ENCODE measurements at regions not wholly inside any gene's neighbourhood (a gene's known extent, or its start where the extent isn't known, plus 50 kb on each side); places are given as distances from the start of the nearest gene placed in this dataset.
"Not testable (repeated sequence)": the region's sequence is repeated elsewhere in the genome, so short reads cannot be mapped to it uniquely, and the experiment has no call there.

GRCh38 chr3:174495928-174496327 is 363.2 kb upstream of the NAALADL2 start:
- in situ Hi-C loops (cut with HindIII; ENCODE audit: low pct_unique_long_range_greater_than_20kb, low sequenced_read_pairs), result no loop called here
- no peak for DNase-seq (ENCODE audit: low read depth)

- in situ Hi-C loops (cut with HindIII; ENCODE audit: low pct_unique_long_range_greater_than_20kb, low sequenced_read_pairs), result no loop called here
- DNase-seq (ENCODE audit: low read depth), result no peak
These were observed 360.5 kb upstream of the NAALADL2 start for GRCh38 chr3:174498638-174499037.

GRCh38 chr3:174505266-174505665 is 353.9 kb upstream of the NAALADL2 start:
- in situ Hi-C loops (cut with HindIII; ENCODE audit: low pct_unique_long_range_greater_than_20kb, low sequenced_read_pairs), result no loop called here
- no peak for DNase-seq (ENCODE audit: low read depth)

DNA sequence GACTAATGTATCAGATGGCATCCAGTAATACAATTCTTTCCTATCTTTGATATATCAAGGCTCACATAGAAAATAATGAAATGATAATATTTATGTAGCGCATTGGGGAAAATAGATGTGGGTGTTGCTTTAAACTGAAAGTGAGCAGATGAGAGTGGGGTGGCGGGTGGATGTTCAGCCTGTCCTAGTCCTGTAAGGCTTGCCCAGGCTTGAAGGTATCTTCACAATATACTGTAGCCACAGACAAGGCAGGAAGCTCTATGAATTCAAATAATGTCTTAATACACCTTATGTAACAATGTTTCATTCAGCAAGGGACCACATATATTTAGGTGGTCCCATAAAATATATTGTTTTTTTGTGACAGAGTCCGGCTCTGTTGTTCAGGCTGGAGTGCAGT is 334.9 kb upstream of the NAALADL2 start:
- DNase-seq (ENCODE audit: low read depth), result no peak
- in situ Hi-C loops (cut with HindIII; ENCODE audit: low pct_unique_long_range_greater_than_20kb, low sequenced_read_pairs), result no loop called here

GRCh38 chr3:174529298-174529697 is 329.8 kb upstream of the NAALADL2 start:
- DNase-seq (ENCODE audit: low read depth), result no peak
- in situ Hi-C loops (cut with HindIII; ENCODE audit: low pct_unique_long_range_greater_than_20kb, low sequenced_read_pairs), result no loop called here

- no peak for DNase-seq (ENCODE audit: low read depth)
- in situ Hi-C loops (cut with HindIII; ENCODE audit: low pct_unique_long_range_greater_than_20kb, low sequenced_read_pairs), result no loop called here
These were observed 327.7 kb upstream of the NAALADL2 start for GRCh38 chr3:174531262-174531982.

DNA sequence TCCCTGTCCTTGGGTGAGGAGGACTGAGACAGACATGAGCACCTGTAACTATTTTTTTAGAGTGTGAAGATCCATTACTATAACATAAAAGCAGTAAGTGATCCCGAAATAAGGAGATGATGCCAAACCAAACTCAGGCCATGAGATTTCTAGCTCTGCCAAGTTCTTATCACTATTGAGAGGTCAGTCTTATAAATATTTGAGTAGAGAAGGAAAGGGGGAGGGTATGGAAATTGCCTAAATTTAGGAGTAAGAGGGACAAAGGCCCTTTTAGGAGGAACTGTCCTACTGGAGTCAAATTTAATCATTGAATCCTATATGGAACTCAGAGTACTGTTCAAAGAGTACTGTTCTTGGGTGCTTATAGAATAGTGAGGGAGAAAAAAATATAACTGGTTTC is 326.9 kb upstream of the NAALADL2 start:
- no peak for DNase-seq (ENCODE audit: low read depth)
- in situ Hi-C loops (cut with HindIII; ENCODE audit: low pct_unique_long_range_greater_than_20kb, low sequenced_read_pairs), result no loop called here

GRCh38 chr3:174532776-174533175 is 326.4 kb upstream of the NAALADL2 start:
- in situ Hi-C loops (cut with HindIII; ENCODE audit: low pct_unique_long_range_greater_than_20kb, low sequenced_read_pairs), result no loop called here
- DNase-seq (ENCODE audit: low read depth), result no peak

DNA sequence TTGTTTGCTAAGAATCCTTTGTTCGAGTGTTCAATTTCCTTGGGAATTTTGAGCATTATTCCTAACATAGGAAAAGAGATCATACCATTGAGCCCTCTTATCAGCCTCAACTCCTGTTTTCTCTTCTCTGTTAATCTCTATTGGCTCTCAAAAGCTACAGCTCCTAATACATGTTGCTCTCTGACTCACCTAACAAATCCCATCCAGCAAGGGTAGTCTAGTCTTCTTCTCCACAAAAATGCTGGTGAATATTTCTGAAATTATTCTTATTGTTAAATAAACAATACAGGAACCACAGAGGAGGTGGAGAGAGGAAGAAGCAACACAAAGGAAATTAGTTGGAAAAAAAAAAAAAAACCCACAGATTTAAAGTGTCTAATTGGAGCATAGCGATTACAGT is 325.8 kb upstream of the NAALADL2 start:
- no peak for DNase-seq (ENCODE audit: low read depth)
- in situ Hi-C loops (cut with HindIII; ENCODE audit: low pct_unique_long_range_greater_than_20kb, low sequenced_read_pairs), result no loop called here

- in situ Hi-C loops (cut with HindIII; ENCODE audit: low pct_unique_long_range_greater_than_20kb, low sequenced_read_pairs), result no loop called here
These were observed 322.8 kb upstream of the NAALADL2 start for GRCh38 chr3:174536319-174536718.

GRCh38 chr3:174538151-174538550 is 321.0 kb upstream of the NAALADL2 start:
- DNase-seq (ENCODE audit: low read depth), result no peak
- in situ Hi-C loops (cut with HindIII; ENCODE audit: low pct_unique_long_range_greater_than_20kb, low sequenced_read_pairs), result no loop called here

More at GRCh38 chr3:174536319-174536718, 322.8 kb upstream of the NAALADL2 start:
- no peak for DNase-seq (ENCODE audit: low read depth)

DNA sequence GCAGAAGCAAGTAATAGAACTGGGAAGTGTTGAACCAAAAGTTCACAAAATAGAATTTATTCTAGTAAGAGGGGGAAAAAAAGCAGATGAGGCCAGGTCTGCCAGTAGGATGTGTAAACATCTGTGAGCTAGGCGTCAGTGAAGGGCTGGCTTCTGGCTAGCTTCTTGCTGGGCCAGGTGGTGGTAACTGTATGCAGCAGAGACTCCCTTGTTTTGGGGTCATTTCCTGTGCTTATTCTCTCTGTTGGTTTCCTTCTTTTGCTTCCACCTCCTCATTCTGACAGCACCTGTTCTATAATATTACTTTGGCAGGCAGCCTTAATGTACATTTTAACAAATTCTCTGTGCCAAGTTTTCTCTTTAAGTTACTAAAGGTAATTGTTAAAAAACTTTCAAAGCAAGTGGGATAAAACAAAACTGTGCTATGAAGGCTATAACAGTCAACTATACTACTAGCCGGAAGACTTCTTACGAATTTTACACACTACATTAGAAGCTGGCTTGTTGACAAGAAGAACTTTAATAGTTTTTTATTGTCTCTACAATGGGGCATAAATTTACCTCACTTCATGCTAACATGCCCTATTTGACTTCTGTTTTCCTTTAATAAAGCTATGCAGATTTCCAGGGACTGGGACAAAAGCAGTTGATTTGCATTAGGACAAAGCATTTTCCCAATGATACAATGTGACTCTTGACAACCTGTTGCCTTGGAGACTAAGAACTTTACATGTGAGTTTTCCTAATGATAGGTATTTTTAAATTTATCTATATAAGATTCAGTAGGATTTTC is 318.8 kb upstream of the NAALADL2 start:
- in situ Hi-C loops (cut with HindIII; ENCODE audit: low pct_unique_long_range_greater_than_20kb, low sequenced_read_pairs), result no loop called here
- no peak for DNase-seq (ENCODE audit: low read depth)

DNA sequence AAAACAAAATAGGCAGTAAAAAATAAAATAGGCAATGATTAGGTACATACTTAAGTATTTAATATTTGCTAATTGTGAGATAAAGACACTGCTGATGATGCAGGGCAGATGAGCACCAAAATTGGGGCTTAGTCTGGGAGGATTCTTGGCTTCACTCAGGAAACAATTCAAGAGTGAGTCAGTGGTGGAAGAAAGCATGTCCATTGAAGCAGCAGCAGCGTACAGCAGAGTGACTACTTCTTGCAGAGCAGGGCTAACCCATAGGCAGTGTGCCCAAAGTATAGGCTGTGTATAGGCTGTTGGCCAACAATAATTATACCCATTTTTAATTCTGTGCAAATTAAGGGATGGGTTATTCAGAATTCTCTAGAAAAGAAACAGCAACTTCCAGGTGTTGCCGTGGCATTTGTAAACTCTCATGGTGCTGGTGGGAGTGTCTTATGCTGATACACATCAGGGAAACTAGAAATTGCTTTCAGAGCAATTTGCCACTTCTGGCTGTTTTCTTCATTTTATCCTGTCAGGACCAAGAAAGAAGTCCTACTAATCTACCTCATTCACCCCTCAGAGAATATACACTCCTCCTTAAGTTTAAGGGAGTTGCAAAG is 317.3 kb upstream of the NAALADL2 start:
- no peak for DNase-seq (ENCODE audit: low read depth)
- in situ Hi-C loops (cut with HindIII; ENCODE audit: low pct_unique_long_range_greater_than_20kb, low sequenced_read_pairs), result no loop called here

GRCh38 chr3:174547801-174548435 is 311.2 kb upstream of the NAALADL2 start:
- DNase-seq (ENCODE audit: low read depth), result no peak
- in situ Hi-C loops (cut with HindIII; ENCODE audit: low pct_unique_long_range_greater_than_20kb, low sequenced_read_pairs), result no loop called here

DNA sequence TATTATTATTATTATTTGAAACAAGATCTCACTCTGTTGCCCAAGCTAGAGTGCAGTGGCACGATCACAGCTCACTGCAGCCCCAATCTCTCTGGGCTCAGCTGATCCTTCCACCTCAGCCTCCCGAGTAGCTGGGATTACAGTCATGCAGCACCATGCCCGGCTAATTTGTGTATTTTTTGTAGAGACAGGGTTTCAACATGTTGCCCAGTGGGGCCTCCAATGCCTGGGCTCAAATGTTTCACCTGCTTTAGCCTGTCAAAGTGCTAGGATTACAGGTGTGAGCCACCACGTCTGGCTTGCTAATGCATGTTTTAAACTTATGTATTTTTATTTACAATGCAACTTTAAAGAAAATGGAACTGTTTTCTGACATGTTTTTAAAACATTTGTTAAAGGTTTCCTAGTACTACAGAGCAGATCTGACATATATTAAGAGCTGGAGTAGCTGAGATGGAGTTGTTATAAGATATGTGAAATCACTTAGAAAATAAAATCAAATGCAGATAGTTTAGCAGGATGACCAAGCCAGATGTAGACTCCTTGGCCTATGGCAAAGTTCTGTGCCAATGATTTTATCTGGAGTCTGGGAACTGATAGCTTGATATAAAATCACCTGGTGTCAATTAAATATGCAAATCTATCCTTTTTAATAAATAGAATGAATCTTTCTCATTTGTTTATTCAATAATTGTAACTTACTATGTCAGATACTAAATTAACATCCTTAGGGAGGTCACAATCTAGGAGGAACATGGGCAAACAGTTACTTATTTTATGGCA is 310.1 kb upstream of the NAALADL2 start:
- in situ Hi-C loops (cut with HindIII; ENCODE audit: low pct_unique_long_range_greater_than_20kb, low sequenced_read_pairs), result no loop called here
- no peak for DNase-seq (ENCODE audit: low read depth)

GRCh38 chr3:174581558-174581957 is 277.6 kb upstream of the NAALADL2 start:
- in situ Hi-C loops (cut with HindIII; ENCODE audit: low pct_unique_long_range_greater_than_20kb, low sequenced_read_pairs), result no loop called here

GRCh38 chr3:174583396-174583795 is 275.7 kb upstream of the NAALADL2 start:
- in situ Hi-C loops (cut with HindIII; ENCODE audit: low pct_unique_long_range_greater_than_20kb, low sequenced_read_pairs), result no loop called here

More at GRCh38 chr3:174581558-174581957, 277.6 kb upstream of the NAALADL2 start:
- no peak for DNase-seq (ENCODE audit: low read depth)

DNA sequence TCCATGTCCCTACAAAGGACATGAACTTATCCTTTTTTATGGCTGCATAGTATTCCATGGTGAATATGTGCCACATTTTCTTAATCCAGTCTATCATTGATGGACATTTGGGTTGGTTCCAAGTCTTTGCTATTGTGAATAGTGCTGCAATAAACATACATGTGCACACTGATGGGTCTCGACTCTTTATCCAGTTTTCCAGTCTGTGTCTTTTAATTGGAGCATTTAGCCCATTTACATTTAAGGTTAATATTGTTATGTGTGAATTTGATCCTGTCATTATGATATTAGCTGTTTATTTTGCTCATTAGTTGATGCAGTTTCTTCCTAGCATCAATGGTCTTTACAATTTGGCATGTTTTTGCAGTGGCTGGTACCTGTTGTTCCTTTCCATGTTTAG is 272.0 kb upstream of the NAALADL2 start:
- DNase-seq (ENCODE audit: low read depth); in situ Hi-C loops (cut with HindIII; ENCODE audit: low pct_unique_long_range_greater_than_20kb, low sequenced_read_pairs): not testable (repeated sequence)

More at GRCh38 chr3:174583396-174583795, 275.7 kb upstream of the NAALADL2 start:
- DNase-seq (ENCODE audit: low read depth), result no peak

Measured in Caki2 (cell line).